ENCODE measurements at regions not wholly inside any gene's neighbourhood (a gene's known extent, or its start where the extent isn't known, plus 50 kb on each side); places are given as distances from the start of the nearest gene placed in this dataset.
"Not testable (repeated sequence)": the region's sequence is repeated elsewhere in the genome, so short reads cannot be mapped to it uniquely, and the experiment has no call there.

GRCh38 chr2:146386096-146386495 lies 1458.7 kb upstream of the ACVR2A start:
- DNase-seq (ENCODE audit: extremely low read depth, low read depth): no peak
- TF ChIP-seq CTCF (IDR thresholded peaks at IDR 0.05; ENCODE audit: low read depth, low read length, missing control alignments): no peak
- H3K4me3 ChIP-seq (replicated peaks; ENCODE audit: low read depth, low read length): no peak overlapping the region

- no peak for DNase-seq (ENCODE audit: extremely low read depth, low read depth)
- no peak overlapping the region for H3K4me3 ChIP-seq (replicated peaks; ENCODE audit: low read depth, low read length)
- no peak for TF ChIP-seq CTCF (IDR thresholded peaks at IDR 0.05; ENCODE audit: low read depth, low read length, missing control alignments)
These were observed 1459.8 kb upstream of the ACVR2A start for GRCh38 chr2:146385031-146385430.

GRCh38 chr2:146376511-146377064 lies 1468.2 kb upstream of the ACVR2A start:
- H3K4me3 ChIP-seq (replicated peaks; ENCODE audit: low read depth, low read length): no peak overlapping the region
- TF ChIP-seq CTCF (IDR thresholded peaks at IDR 0.05; ENCODE audit: low read depth, low read length, missing control alignments): no peak
- DNase-seq (ENCODE audit: extremely low read depth, low read depth): no peak

- no peak for TF ChIP-seq CTCF (IDR thresholded peaks at IDR 0.05; ENCODE audit: low read depth, low read length, missing control alignments)
- DNase-seq (ENCODE audit: extremely low read depth, low read depth): no peak
- no peak overlapping the region for H3K4me3 ChIP-seq (replicated peaks; ENCODE audit: low read depth, low read length)
These were observed 1470.3 kb upstream of the ACVR2A start for GRCh38 chr2:146374505-146374904.

- H3K4me3 ChIP-seq (replicated peaks; ENCODE audit: low read depth, low read length); DNase-seq (ENCODE audit: extremely low read depth, low read depth): not testable (repeated sequence)
These were observed 1473.5 kb upstream of the ACVR2A start for GRCh38 chr2:146371364-146371763.

GRCh38 chr2:146370826-146371225 lies 1474.0 kb upstream of the ACVR2A start:
- no peak overlapping the region for H3K4me3 ChIP-seq (replicated peaks; ENCODE audit: low read depth, low read length)
- DNase-seq (ENCODE audit: extremely low read depth, low read depth): no peak
- no peak for TF ChIP-seq CTCF (IDR thresholded peaks at IDR 0.05; ENCODE audit: low read depth, low read length, missing control alignments)

GRCh38 chr2:146366276-146366675 lies 1478.6 kb upstream of the ACVR2A start:
- no peak for DNase-seq (ENCODE audit: extremely low read depth, low read depth)
- no peak overlapping the region for H3K4me3 ChIP-seq (replicated peaks; ENCODE audit: low read depth, low read length)
- no peak for TF ChIP-seq CTCF (IDR thresholded peaks at IDR 0.05; ENCODE audit: low read depth, low read length, missing control alignments)

All from HFF-Myc (cell line).